KMS-11 (cell line): ENCODE measurements at regions not wholly inside any gene's neighbourhood (a gene's known extent, or its start where the extent isn't known, plus 50 kb on each side); places are given as distances from the start of the nearest gene placed in this dataset.
"Not testable (repeated sequence)": the region's sequence is repeated elsewhere in the genome, so short reads cannot be mapped to it uniquely, and the experiment has no call there.

Experiments used
- H2AFZ ChIP-seq: fragments of 200-600 bp; sonication (generic); 2 replicates; pipeline ENCODE4 v1.6.1; 2016; ENCODE audit warnings: antibody characterized with exemption, mixed run types, low read depth
- H3K27ac ChIP-seq: fragments of 200-600 bp; sonication (generic); 2 replicates; pipeline ENCODE4 v1.6.1; 2016; ENCODE audit warnings: mild to moderate bottlenecking, mixed run types
- H3K27me3 ChIP-seq: fragments of 200-600 bp; sonication (generic); 2 replicates; pipeline ENCODE4 v1.6.1; 2017; ENCODE audit warnings: mild to moderate bottlenecking, low read depth, mixed run types, moderate library complexity; ENCODE audit not compliant: insufficient read depth
- H3K36me3 ChIP-seq: fragments of 200-600 bp; sonication (generic); 2 replicates; pipeline ENCODE4 v1.6.1; 2017; ENCODE audit warnings: mild to moderate bottlenecking, mixed run types; ENCODE audit not compliant: insufficient read depth
- H3K4me1 ChIP-seq: fragments of 200-600 bp; sonication (generic); 2 replicates; pipeline ENCODE4 v1.6.1; 2016; ENCODE audit warnings: mild to moderate bottlenecking, low read depth, mixed run types; ENCODE audit not compliant: poor library complexity, severe bottlenecking
- H3K4me2 ChIP-seq: fragments of 200-600 bp; sonication (generic); 2 replicates; pipeline ENCODE4 v1.7.0; 2016; ENCODE audit warnings: mild to moderate bottlenecking, mixed run types
- H3K4me3 ChIP-seq: fragments of 200-600 bp; sonication (generic); IDR thresholded peaks from 2 replicates; pipeline ENCODE4 v1.6.1; 2017; ENCODE audit warnings: low read depth, low read length, mixed read lengths; ENCODE audit not compliant: insufficient read depth
- H3K79me2 ChIP-seq: fragments of 200-600 bp; sonication (generic); 2 replicates; pipeline ENCODE4 v1.6.1; 2016; ENCODE audit warnings: low read depth, mixed run types; ENCODE audit not compliant: insufficient read depth
- H3K9ac ChIP-seq: fragments of 200-600 bp; sonication (generic); 2 replicates; pipeline ENCODE4 v1.6.1; 2016; ENCODE audit warnings: mild to moderate bottlenecking, mixed run types
- H4K20me1 ChIP-seq: fragments of 200-600 bp; sonication (generic); 2 replicates; pipeline ENCODE4 v1.6.1; 2016; ENCODE audit warnings: mild to moderate bottlenecking, mixed run types; ENCODE audit not compliant: insufficient read depth
- CTCF ChIP-seq: fragments of 200-600 bp; sonication (generic); conservative IDR thresholded peaks from 2 replicates; pipeline ENCODE4 v1.6.1; 2017; ENCODE audit warnings: low read depth, mild to moderate bottlenecking, antibody characterized with exemption, low read length, moderate library complexity, mixed read lengths

GRCh38 chr1:56094168-56094567 lies 485.2 kb downstream of the PLPP3 start:
- Histone ChIP-seq H2AFZ (no peak overlapping the region), H3K9ac (no peak overlapping the region), H3K27me3 (no peaks in the 10 kb centered on the region), H3K4me3 (no peak overlapping the region), H3K4me2 (no peak overlapping the region), H4K20me1 (no peaks in the 10 kb centered on the region), H3K79me2 (no peaks in the 10 kb centered on the region), H3K4me1 (no peaks in the 10 kb centered on the region), H3K27ac (no peak overlapping the region), H3K36me3 (no peaks in the 10 kb centered on the region)
- no peak for TF ChIP-seq CTCF

DNA sequence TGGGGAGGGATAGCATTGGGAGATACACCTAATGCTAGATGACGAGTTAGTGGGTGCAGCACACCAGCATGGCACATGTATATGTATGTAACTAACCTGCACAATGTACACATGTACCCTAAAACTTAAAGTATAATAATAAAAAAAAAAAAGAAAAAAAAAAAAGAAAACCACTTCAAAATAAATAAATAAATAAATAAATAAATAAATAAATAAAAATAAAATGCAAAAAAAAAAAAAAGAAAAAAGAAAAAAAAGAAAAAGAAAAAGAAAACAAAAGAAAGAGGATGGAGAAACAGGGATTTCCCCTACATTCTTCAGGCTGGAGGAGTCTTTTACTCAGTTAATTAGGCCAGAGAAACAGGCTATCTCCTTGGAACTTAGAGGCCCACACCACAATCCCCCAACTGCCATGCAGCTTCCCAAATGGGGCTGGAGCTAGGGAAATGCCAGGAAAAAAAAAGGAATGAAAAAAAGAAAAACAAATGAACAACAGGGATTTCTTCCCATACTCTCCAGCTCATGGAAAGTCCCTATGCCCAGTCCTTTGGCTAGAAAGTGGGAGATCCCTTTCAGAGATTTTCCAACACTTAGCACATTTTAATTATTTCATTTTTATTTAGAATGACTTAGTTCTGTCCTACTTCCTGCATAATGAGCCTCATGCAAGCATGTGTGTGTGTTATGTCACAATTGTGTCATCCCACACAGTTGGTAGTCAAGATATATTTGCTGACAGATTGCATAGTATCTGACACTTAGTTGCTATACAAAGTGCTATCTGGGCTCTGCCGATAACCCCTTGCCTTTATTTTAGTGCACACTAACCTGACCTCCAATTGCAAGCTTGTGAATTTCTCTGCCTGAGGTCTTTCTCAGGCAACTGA lies 486.4 kb downstream of the PLPP3 start:
- no peak overlapping the region for H2AFZ ChIP-seq
- no peaks in the 10 kb centered on the region for H4K20me1 ChIP-seq
- no peaks in the 10 kb centered on the region for H3K27me3 ChIP-seq
- no peak overlapping the region for H3K27ac ChIP-seq
- no peaks in the 10 kb centered on the region for H3K36me3 ChIP-seq
- H3K4me1 ChIP-seq: no peaks in the 10 kb centered on the region
- H3K9ac ChIP-seq: no peak overlapping the region
- no peak for TF ChIP-seq CTCF
- H3K4me3 ChIP-seq: no peak overlapping the region
- no peak overlapping the region for H3K4me2 ChIP-seq
- no peaks in the 10 kb centered on the region for H3K79me2 ChIP-seq

DNA sequence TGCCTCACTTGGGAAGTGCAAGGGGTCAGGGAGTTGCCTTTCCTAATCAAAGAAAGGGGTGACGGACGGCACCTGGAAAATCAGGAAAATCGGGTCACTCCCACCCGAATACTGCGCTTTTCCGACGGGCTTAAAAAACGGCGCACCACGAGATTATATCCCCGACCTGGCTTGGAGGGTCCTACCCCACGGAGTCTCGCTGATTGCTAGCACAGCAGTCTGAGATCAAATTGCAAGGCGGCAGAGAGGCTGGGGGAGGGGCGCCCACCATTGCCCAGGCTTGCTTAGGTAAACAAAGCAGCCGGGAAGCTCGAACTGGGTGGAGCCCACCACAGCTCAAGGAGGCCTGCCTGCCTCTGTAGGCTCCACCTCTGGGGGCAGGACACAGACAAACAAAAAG lies 489.5 kb downstream of the PLPP3 start:
- H3K4me1 ChIP-seq, H4K20me1 ChIP-seq, H3K27me3 ChIP-seq, H3K27ac ChIP-seq, H3K36me3 ChIP-seq, H3K4me3 ChIP-seq, H3K79me2 ChIP-seq, H3K9ac ChIP-seq, H3K4me2 ChIP-seq, H2AFZ ChIP-seq: not testable (repeated sequence)

DNA sequence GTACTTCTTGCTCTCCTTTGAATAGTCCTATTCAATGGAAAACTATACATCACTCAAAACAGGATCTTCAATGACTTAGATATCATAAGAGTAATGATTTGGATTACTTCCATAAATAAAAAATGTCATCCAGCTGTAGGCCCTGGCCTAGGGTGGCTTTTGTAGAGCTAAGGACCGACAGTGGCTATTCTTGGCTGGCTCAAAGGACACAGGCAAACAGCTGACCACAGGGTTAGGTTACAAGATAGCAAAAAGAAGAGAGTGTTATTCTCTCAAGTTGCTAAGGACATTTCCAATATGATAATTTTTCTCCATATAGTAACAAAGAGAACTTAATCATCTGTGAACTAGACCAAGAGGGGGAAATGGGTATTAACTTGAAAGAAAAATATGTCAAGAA lies 495.1 kb downstream of the PLPP3 start:
- no peak for TF ChIP-seq CTCF
- H3K4me1 ChIP-seq: no peaks in the 10 kb centered on the region
- no peak overlapping the region for H3K27ac ChIP-seq
- H3K27me3 ChIP-seq: no peaks in the 10 kb centered on the region
- no peak overlapping the region for H3K4me2 ChIP-seq
- no peak overlapping the region for H3K9ac ChIP-seq
- H2AFZ ChIP-seq: no peak overlapping the region
- H3K4me3 ChIP-seq: no peak overlapping the region
- no peaks in the 10 kb centered on the region for H4K20me1 ChIP-seq
- no peaks in the 10 kb centered on the region for H3K36me3 ChIP-seq
- H3K79me2 ChIP-seq: no peaks in the 10 kb centered on the region

DNA sequence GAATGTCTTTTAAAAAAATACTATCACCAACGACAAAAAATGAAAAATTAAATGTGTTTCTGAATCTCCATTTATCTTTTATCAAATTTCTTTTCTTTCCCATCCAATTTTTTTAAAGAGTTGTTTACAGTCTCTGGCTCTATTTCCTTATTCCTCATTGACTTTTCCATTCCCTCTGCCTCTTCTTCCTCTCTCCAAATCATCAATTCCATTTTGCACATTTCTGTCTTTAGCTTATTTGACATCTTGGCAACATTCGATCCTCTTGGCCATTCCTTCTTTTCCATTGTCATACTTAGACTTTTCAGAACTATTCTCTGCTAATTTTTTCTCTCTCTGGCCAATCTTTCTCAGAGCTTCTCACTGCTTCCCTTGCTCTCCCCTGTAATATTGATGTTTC lies 497.6 kb downstream of the PLPP3 start:
- H3K27me3 ChIP-seq: no peaks in the 10 kb centered on the region
- no peak for TF ChIP-seq CTCF
- no peak overlapping the region for H2AFZ ChIP-seq
- no peaks in the 10 kb centered on the region for H3K4me1 ChIP-seq
- no peak overlapping the region for H3K27ac ChIP-seq
- no peak overlapping the region for H3K9ac ChIP-seq
- H3K4me3 ChIP-seq: no peak overlapping the region
- no peaks in the 10 kb centered on the region for H4K20me1 ChIP-seq
- H3K4me2 ChIP-seq: no peak overlapping the region
- H3K79me2 ChIP-seq: no peaks in the 10 kb centered on the region
- H3K36me3 ChIP-seq: no peaks in the 10 kb centered on the region
